DND-41 (cell line): ENCODE measurements at regions not wholly inside any gene's neighbourhood (a gene's known extent, or its start where the extent isn't known, plus 50 kb on each side); places are given as distances from the start of the nearest gene placed in this dataset.
A peak's percentile ranks its signal among the peaks of the same experiment; 100 is the strongest.

Source experiments
- ATAC-seq: fragments of 200-7000 bp; cut with Tn5 transposase; 3 replicates; pipeline ENCODE4 v1.9.1; 2021; ENCODE audit warnings: low read depth; ENCODE audit not compliant: insufficient read depth
- DNase-seq: peaks from one replicate; pipeline ENCODE4 v3.0.0-alpha.2; 2020
- H2AFZ ChIP-seq: 2 replicates; pipeline ENCODE4 v1.6.0; 2012; ENCODE audit warnings: low read depth, low read length
- H3K27ac ChIP-seq: 2 replicates; pipeline ENCODE4 v1.5.1; 2012; ENCODE audit warnings: low read length, inconsistent platforms
- H3K27me3 ChIP-seq: fragments of 200-600 bp; sonication (generic); 2 replicates; pipeline ENCODE4 v1.6.0; 2012; ENCODE audit warnings: low read length, mild to moderate bottlenecking, inconsistent platforms; ENCODE audit not compliant: insufficient read depth, poor library complexity
- H3K36me3 ChIP-seq: 2 replicates; pipeline ENCODE4 v1.5.1; 2012; ENCODE audit warnings: low read length, inconsistent platforms; ENCODE audit not compliant: insufficient read depth
- H3K4me1 ChIP-seq: 2 replicates; pipeline ENCODE4 v1.5.1; 2012; ENCODE audit warnings: mild to moderate bottlenecking, low read length; ENCODE audit not compliant: insufficient read depth
- H3K4me2 ChIP-seq: 2 replicates; pipeline ENCODE4 v1.6.0; 2012; ENCODE audit warnings: mild to moderate bottlenecking, moderate library complexity, low read length, inconsistent platforms; ENCODE audit not compliant: insufficient read depth
- H3K4me3 ChIP-seq, 2 experiments: fragments of 200-600 bp in 1 of 2; shearing (Covaris generic) in 1 of 2; 2 replicates each; pipeline ENCODE4 v1.5.1; 2012 to 2016; ENCODE audit warnings: inconsistent platforms in 2 of 2, low read length in 2 of 2, mild to moderate bottlenecking in 2 of 2, low read depth in 1 of 2, moderate library complexity in 1 of 2
- H3K79me2 ChIP-seq: 2 replicates; pipeline ENCODE4 v1.6.0; 2012; ENCODE audit warnings: low read length, inconsistent platforms; ENCODE audit not compliant: insufficient read depth
- H3K9ac ChIP-seq: 2 replicates; pipeline ENCODE4 v1.6.0; 2012; ENCODE audit warnings: low read depth, mild to moderate bottlenecking, inconsistent platforms, low read length, moderate library complexity
- H3K9me3 ChIP-seq: 2 replicates; pipeline ENCODE4 v1.5.1; 2012; ENCODE audit warnings: low read length, moderate library complexity, mild to moderate bottlenecking, inconsistent platforms; ENCODE audit not compliant: insufficient read depth, severe bottlenecking
- H4K20me1 ChIP-seq: 2 replicates; pipeline ENCODE4 v1.6.0; 2012; ENCODE audit warnings: low read length; ENCODE audit not compliant: insufficient read depth
- CTCF ChIP-seq: IDR thresholded peaks from 2 replicates; pipeline ENCODE4 v1.5.1; 2012; ENCODE audit warnings: borderline replicate concordance, low read length, moderate library complexity, mild to moderate bottlenecking; ENCODE audit not compliant: poor library complexity, severe bottlenecking; ENCODE audit errors: extremely low read depth
- EZH2 ChIP-seq: IDR thresholded peaks from 3 replicates; pipeline ENCODE4 v1.6.1; 2012; ENCODE audit warnings: borderline replicate concordance, low read depth, mild to moderate bottlenecking, moderate library complexity, low read length, inconsistent platforms; ENCODE audit not compliant: severe bottlenecking

- peak; percentile 86 for ATAC-seq
- H3K27ac ChIP-seq, result no peak overlapping the region
- no peak overlapping the region for H3K4me2 ChIP-seq
- no peaks in the 10 kb centered on the region for H3K9me3 ChIP-seq
- H3K9ac ChIP-seq, result no peak overlapping the region
- H3K36me3 ChIP-seq, result no peaks in the 10 kb centered on the region
- no peaks in the 10 kb centered on the region for H3K4me1 ChIP-seq
- TF ChIP-seq CTCF, result peak; percentile 78
- no peak for TF ChIP-seq EZH2
- DNase-seq, result peak; percentile 61
- peak overlapping the region; percentile 38; the same call in 1 of the 2 replicates for H2AFZ ChIP-seq
- no peaks in the 10 kb centered on the region for H3K79me2 ChIP-seq
- H3K27me3 ChIP-seq, result no peaks in the 10 kb centered on the region
- H4K20me1 ChIP-seq, result no peaks in the 10 kb centered on the region; the same call in 1 of the 2 replicates
- H3K4me3 ChIP-seq, result no peak overlapping the region
These were observed 93.9 kb upstream of the CCDC80 start for GRCh38 chr3:112734736-112735350.

GRCh38 chr3:112734171-112734570 is 93.2 kb upstream of the CCDC80 start:
- Histone ChIP-seq H2AFZ (no peak overlapping the region), H3K9me3 (no peaks in the 10 kb centered on the region), H3K4me3 (no peak overlapping the region), H3K4me1 (no peaks in the 10 kb centered on the region), H4K20me1 (no peaks in the 10 kb centered on the region; the same call in 1 of the 2 replicates), H3K36me3 (no peaks in the 10 kb centered on the region), H3K79me2 (no peaks in the 10 kb centered on the region), H3K4me2 (no peak overlapping the region), H3K27me3 (no peaks in the 10 kb centered on the region), H3K27ac (no peak overlapping the region), H3K9ac (no peak overlapping the region)
- no peak for TF ChIP-seq EZH2
- TF ChIP-seq CTCF, result no peak
- no peak for DNase-seq
- ATAC-seq, result no peak

GRCh38 chr3:112730210-112730609 is 89.3 kb upstream of the CCDC80 start:
- H3K36me3 ChIP-seq, result no peaks in the 10 kb centered on the region
- H2AFZ ChIP-seq, result no peak overlapping the region
- no peak overlapping the region for H3K4me3 ChIP-seq
- no peaks in the 10 kb centered on the region for H3K9me3 ChIP-seq
- no peak overlapping the region for H3K27ac ChIP-seq
- H3K4me2 ChIP-seq, result no peak overlapping the region
- no peak for ATAC-seq
- no peaks in the 10 kb centered on the region; the same call in 1 of the 2 replicates for H4K20me1 ChIP-seq
- no peak overlapping the region for H3K9ac ChIP-seq
- no peak for DNase-seq
- no peaks in the 10 kb centered on the region for H3K27me3 ChIP-seq
- H3K4me1 ChIP-seq, result no peaks in the 10 kb centered on the region
- no peaks in the 10 kb centered on the region for H3K79me2 ChIP-seq
- TF ChIP-seq CTCF, result no peak
- no peak for TF ChIP-seq EZH2
